ENCODE measurements at regions not wholly inside any gene's neighbourhood (a gene's known extent, or its start where the extent isn't known, plus 50 kb on each side); places are given as distances from the start of the nearest gene placed in this dataset.
"Not testable (repeated sequence)": the region's sequence is repeated elsewhere in the genome, so short reads cannot be mapped to it uniquely, and the experiment has no call there.

DNA sequence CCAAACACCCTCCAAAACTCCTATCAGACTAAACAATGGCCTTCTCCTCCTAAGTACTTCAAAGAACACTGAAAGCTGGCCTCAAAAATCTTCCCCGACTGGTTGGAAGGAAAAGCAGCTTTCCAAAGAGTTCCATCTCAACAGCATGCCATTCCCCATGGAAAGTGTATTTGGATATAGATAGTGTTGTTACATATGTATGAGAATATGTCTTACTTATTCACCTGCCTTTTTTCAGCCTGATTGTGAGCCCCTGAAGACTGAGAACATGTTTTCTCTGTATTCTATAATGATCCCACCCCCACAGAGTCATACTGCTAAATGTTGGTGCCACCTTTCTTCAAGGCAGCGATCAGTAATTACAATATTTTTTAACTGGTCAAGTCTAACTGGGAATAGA lies 185.4 kb upstream of the G2E3 start:
- DNase-seq, result no peak

DNA sequence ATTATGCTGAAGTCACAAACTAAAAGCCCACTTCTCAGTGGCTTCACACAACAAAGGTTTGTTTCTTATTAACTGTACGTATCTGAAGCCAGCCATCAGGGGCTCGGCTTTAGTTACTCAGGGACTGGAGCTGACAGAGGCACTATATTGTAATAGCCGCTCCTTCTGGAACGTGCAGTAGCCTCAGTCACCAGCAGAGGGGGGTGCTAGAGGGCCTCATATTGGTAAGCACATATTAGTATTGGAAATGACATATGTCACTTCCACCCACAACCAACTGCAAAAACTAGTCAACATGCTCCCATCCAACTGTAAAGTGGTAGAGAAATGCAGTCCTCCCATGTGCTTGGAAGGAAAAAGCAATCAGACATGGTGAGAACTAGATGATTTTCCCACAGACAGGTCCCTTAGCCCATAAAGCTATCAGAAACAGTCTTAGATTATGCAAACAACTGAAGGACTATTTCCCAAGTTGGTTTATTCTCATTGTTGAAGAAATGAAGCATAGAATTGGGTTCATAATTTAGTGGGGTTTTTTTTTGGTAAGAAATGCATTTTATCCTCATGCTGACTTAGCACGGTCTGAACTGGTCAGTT lies 183.6 kb upstream of the G2E3 start:
- peak; percentile 50 for DNase-seq

DNA sequence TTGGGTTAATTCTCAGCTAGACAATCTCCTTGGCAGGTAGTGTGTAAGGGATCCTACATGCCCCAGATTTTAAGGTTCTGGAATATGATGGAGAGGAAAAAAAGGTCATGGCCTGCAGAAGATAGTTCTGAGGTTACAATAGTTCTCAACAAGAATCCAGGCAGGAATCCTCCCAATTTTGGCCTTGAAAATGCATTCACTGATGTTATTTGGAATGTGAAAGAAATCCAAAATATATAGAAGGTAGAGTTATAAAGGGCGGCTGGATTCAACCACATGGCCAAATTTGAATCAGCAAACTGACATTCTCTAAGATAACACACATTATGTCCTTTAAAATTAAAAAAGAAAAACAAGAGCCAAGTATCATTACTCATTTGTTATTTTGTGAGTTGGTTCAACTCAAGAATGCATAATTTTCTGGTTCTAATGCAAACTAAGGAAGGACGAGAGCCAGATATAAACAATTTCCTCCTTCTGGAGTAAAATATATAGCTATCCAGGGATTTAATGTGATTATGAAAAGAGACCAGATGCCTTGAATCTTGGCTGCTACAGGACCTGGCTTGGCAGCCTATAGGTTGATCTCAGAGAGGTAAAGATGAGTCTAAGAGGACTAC lies 177.0 kb upstream of the G2E3 start:
- no peak for DNase-seq

DNA sequence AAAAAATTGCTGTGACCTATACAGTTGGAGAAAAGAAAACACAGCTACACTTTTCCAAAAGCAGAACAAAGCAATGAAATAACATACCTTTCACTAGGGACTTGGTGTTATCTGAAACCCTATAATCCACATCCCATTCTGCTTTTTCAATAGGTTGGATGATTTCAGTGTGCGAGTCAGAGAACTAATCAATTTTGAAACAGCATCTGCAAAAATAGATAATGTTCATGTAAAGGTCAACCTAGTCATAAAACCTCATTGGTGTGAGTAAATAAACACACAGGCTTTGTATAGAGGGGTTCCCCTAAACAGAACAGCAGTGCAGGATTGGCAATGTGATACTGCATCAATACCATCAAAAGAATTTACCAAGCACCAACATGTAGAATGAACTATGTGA lies 173.0 kb upstream of the G2E3 start:
- DNase-seq, result no peak

DNA sequence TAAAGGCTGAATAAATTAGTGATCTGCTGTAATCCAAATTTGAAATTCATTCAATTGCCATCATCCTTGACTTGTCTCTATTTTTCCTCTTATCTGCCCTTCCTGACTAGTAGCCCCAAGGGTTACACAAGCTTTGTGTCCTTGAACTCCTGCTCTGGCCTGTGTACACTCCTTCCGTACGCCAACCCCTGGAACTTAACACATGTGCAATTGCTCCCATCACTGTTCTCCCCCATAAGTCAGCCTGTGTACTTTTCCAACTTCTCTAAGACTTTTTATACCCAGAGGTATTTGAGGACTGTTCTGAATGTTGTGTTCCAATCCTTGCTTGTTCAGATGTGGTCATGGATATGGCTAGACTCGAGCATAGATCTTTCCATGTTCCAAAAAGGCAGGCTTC lies 171.1 kb upstream of the G2E3 start:
- DNase-seq, result no peak

DNA sequence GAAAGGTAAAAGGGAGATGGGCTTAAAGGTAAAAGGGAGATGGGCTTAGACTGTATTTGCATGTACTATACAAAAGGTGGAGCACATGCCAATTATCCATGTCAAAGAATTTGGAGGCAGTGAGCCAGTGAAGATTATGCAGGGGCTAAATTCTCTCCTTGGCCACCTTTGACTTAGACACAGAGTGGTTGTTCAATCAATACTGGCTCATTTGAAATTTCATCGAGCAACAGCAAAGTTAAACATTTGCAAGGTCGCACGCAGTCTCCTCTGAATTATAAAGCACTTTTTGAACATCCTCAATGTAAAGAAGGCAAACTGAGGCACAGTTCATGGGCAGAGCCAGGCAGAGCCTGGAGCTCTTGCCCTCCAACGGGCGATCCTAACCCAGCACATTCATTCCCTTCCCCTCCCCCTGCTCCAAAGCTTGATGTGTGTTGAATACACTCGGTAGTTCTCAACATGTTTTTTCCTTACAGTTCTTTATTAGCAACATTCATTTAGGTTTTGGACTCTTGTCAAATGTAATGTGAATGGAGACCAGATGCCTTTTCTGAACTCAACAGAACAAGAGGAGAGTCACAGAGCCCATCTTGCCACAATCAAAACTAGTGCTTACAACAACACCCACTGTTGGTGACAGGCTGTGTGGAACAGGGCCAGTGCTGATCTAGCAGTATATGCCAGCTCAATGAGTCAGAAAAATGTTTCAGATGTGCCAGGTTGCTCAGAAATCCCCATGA lies 169.7 kb upstream of the G2E3 start:
- DNase-seq, result peak; percentile 7

DNA sequence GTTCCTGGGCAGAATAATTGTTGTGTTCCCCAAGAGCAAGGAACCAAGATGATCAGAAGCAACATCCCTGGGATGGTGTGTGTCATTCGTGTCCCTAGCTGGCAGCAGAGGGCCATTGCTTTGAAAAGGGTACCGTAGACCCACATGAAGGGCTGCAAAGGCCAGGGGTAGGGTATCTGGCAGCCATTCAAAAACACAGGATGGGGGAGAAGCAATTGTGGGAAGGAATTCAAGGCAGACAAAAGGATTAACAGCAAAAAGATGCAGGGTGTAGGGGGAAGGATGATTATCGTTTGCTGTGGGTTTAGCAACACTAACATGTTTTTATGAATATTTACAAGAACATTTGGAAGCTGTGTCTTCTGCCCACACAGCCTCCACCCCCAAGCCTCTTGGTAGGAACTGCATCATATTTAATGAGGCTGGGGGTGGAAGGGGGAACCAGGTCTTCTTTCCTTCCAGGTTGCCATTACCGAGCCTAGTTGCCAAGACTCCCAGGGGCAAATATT lies 169.0 kb upstream of the G2E3 start:
- no peak for DNase-seq

DNA sequence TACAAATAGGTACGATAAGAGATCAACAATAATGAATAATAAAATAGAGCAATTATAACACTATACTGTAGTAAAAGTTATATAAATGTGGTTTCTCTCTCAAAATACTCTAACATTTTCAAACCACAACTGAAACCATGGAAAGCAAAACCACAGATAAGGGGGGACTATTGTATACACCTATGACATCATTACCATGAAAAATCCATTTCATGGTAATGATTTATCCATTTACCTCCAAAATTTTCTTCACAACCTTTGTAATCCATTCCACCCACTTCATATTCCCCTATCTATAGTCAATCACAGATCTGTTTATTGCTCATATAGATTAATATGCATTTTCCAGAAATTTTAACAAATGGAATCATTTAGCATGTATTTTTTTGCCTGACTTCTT lies 163.9 kb upstream of the G2E3 start:
- DNase-seq, result no peak

DNA sequence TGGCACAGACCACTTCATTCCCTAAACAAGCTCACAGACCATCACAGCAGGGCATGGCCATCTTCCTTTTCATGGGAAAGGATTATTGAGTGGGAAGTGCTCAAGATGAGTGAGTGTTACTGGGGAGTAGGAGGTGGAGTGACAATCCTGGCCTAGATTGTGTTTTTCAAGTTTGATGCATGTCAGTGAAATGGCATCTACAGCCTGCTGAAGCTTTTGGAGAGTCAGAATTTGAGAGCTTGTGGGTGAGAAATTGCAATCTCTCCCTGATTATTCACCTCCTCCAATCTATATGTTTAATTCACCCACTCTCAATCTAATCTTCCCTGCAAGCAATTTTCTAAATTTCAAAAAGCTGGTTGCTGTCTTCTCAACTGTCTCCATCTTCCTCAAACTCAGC lies 156.1 kb upstream of the G2E3 start:
- DNase-seq, result no peak

DNA sequence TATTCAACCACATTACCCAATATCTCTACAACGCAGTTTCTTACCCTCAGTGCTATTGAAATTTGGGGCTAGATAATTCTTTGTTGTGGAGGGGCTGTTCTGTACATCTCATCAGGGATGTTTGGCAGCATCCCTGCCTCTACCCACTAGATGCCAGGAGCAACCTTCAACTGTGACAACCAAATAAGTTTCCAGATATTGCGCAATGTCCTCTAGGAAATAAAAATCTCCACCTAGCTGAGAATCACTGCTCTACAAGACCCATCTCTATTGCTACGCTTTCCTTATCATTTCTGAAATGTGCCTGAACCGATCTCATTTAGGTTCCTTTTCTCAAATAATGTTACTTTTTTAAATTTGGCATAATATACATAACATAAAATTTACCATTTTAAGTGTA lies 155.2 kb upstream of the G2E3 start:
- DNase-seq, result no peak

DNA sequence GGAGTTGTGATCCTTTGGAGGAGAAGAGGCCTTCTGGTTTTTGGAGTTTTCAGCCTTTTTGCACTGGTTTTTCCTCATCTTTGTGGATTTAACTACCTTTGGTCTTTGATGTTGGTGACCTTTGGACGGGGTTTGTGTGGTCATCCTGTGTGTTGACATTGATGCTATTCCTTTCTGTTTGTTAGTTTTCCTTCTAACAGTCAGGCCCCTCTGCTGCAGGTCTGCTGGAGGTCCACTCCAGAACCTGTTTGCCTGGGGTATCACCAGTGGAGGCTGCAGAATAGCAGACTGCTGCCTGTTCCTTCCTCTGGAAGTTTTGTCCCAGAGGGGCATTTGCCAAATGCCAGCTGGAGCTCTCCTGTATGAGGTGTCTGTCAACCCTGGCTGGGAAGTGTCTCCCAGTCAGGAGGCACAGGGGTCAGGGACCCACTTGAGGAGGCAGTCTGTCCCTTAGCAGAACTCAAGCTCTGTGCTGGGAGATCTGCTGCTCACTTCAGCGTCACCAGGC lies 149.4 kb upstream of the G2E3 start:
- DNase-seq, result not testable (repeated sequence)

DNA sequence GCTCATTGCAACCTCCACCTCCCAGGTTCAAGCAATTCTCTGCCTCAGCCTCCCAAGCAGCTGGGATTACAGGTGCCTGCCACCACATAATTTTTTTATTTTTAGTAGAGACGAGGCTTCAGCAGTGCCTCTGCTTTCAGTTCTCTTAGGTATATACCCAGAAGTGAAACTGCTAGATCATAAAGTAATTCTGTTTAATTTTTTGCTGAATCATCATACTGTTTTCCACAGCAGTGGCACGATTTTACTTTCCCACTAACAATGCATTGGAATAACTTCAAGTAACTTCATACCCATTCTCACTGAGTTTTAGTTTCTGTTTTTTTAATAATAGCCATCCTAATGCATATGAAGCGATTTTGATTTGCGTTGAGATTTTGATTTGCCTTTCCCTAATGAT lies 148.0 kb upstream of the G2E3 start:
- no peak for DNase-seq

DNA sequence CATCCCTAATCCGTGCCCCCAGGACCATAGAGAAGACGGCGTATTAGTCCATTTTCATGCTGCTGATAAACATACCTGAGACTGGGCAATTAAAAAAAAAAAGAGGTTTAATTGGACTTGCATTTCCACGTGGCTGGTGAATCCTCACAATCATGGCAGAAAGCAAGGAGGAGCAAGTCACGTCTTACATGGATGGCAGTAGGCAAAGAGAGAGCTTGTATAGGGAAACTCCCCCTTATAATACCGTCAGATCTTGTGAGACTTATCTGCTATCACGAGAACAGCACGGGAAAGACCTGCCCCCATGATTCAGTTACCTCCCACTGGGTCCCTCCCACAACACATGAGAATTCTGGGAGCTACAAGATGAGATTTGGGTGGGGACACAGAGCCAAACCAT lies 145.8 kb upstream of the G2E3 start:
- not testable (repeated sequence) for DNase-seq

DNA sequence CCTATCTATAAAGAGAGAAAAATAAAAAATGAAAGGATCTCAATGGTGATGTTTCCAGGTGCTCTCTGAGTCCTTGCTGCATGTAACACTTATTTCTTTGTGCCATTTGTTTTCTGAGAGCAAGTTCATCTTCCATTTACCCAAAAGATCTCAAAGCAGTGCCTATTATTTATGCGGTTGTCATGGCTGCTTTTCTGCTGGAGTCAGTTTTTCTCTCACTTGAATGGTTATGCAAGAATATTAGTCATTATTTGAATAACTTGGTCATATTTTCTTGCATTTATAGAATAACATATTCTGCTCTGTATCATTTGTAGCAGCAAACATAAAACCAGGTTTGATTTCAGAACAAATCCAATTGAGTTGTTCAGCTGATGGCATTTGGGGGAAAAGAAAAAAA lies 141.8 kb upstream of the G2E3 start:
- DNase-seq, result no peak

DNA sequence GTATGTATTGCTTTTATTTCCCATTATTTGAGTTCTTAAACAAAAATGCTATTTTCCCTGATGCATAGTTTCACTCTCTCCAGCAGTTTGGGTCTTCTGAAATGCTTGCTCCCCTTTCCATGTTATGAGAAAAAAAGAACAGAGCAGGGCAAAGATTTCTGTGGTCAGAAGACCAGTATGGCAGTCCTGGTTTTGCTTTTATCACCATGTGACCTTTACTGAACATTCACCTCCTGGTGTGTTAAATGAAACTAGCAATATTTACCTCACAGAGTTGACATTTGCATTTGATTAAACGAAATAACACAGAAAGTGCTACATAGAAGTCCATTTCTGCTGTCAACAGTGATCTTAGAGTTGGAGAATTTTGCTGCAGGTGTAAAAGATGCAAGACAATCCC lies 141.0 kb upstream of the G2E3 start:
- no peak for DNase-seq

DNA sequence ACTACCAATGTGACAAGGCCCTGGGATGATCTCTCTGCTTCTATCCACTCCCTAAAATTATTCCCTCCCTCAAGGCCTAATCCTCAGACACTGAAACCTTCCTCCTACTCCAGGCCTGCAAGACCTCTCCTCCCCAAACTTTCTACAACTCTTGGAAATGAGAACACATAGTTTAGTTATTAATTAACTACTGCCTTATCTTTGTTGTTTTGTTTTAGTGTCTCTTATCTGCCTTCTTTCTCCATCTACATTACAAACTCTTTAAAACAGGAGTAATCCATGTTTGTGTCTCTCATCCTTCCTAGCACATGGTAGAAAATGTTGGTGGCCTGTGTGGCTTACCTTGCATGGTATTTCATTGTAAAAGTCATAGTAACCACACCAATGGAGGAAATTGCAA lies 139.9 kb upstream of the G2E3 start:
- DNase-seq, result no peak

DNA sequence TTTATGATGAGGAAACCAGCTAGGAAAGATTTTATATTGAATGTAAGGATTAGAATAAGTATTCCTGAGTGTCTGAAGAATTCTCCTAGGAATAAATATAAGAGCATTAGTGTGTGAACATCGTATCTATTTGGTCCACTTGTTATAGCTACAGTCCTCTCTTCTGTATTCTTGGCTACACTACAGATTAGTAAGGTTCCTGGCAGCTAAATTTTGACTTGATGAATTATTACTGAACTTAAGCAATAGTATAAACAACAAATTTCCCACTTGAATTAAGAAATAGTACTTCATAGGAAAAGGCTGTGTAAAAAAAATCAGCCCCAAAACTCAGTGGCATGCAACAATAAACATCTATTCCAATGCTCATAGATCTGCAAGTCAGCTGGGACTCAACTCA lies 138.4 kb upstream of the G2E3 start:
- no peak for DNase-seq

DNA sequence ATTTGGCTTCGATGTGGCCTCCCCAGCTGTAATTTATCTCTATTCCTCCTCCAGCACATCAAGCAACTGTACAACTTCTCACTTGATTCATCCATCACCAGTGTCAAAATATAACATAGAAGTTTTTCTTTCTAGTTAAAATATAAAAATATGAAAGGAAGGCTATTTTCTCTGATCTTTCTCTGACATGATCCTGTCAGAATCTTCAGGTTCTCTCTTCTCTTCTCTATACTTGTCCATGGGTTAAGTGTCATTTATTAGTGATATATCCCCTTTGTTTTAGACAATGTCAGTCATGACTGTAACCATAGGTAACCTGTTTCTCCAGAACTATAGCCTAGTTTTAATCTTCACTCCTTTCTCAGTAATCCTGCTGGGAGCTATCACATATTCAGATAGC lies 132.5 kb upstream of the G2E3 start:
- no peak for DNase-seq

DNA sequence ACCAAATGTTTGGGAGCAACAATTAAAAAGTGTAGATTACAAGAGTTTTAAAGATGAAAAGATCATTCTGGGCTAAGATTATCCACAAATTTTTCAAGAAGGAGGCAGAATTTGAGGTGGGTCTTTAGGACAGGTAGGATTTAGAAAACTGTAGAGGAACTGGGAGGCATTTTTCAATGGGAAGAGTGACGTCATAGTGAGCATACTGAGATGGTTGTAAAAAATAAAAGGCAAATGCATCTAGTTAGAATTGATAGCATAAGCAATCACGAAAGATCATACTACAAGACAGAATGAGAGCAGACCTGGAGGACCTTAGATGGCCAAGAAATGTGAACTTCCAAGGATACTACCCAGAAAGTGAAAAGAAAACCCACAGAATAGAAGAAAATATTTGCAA lies 131.6 kb upstream of the G2E3 start:
- DNase-seq, result no peak

DNA sequence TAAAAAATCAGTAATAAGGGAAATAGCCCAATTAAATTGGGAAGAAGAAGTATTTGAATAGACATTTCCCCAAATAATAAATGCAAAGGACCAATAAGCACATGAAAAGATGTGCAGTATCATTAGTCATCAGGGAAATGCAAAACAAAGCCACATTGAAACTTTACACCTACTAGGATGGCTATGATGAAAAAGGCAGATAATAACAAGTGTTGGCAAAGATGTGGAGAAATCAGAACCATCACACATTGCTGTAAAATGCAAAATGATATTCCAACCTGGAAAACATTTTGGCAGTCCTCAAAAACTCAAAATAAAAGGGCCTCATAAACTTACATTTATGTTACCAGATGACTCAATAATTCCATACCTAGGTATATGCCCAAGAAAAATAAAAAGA lies 131.1 kb upstream of the G2E3 start:
- DNase-seq, result no peak

DNA sequence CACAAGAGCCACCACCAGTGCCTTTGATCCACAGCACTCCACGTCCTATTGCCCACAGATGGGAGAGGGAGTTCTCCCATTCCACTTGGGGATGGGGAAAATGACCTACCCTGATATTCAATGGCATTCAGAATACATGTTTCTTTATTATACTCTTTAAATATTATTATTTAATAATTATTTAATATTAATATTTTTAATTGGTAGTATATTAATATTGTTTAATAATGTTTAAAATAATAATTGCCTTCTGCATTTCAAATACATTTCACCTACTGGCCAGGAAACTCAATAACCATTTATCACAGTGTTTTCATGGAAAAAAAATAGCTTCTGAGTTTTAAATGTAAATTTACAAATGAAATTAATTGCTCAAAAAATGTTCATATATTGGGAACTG lies 127.4 kb upstream of the G2E3 start:
- DNase-seq, result no peak

DNA sequence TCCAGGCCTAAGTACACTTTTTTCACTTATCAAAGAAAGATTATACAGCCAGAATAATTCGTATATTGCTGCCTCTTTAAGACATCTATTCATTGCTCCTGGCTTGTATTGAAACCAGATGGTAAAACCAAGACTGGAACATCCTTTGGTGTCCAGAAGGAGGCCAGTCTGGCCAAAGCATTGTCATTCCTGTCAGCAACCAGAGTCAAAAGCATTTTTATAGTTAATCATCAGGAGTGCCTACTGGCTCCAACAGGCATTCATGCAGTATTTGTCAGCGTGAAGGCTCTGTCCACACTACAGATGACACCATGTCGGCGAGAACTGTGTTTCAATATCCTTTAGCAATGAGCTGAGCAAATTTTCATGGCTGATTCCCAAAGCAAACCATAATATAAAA lies 118.0 kb upstream of the G2E3 start:
- DNase-seq, result peak; percentile 20

DNA sequence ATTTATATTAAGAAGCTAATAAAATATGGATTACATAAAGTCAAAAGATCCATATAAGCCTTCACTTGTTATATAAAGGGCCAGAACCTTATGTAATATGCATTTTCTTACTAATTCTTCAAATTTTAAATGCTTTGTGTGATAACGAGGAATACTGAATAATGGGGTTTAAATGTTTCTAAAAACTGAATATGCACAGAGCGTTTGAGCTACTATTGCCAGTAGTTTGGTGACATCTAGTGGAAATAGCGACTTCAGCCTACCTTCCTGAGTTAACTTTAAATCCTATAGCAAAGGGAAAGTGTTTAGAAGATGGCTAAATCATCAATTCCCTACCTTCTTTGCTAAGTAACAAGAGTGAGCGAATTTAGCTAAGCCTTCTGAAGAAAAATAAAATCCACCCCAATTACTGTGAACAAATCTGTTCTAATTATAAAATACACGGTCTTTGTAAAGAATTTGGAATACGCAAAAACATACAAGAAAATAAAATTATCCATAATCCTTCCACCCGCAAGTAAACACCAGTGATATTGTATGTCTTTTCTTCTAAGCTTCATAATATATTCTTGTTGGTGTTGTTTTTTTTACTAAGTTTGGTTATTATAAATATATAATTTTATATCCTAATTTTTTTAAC lies 115.5 kb upstream of the G2E3 start:
- peak; percentile 36 for DNase-seq
